ENCODE measurements at regions not wholly inside any gene's neighbourhood (a gene's known extent, or its start where the extent isn't known, plus 50 kb on each side); places are given as distances from the start of the nearest gene placed in this dataset.
"Not testable (repeated sequence)": the region's sequence is repeated elsewhere in the genome, so short reads cannot be mapped to it uniquely, and the experiment has no call there.

- no peak for DNase-seq (ENCODE audit: low read depth in 3 of 3)
These were observed 208.7 kb downstream of the LMX1A start for GRCh38 chr1:165147799-165148198.

GRCh38 chr1:165144757-165145397 is 211.6 kb downstream of the LMX1A start:
- DNase-seq (ENCODE audit: low read depth in 3 of 3), result peak in 1 of 3 experiments; percentile 27

GRCh38 chr1:165143437-165144065 is 213.0 kb downstream of the LMX1A start:
- DNase-seq (ENCODE audit: low read depth in 3 of 3), result peak in 1 of 3 experiments; percentile 12

DNA sequence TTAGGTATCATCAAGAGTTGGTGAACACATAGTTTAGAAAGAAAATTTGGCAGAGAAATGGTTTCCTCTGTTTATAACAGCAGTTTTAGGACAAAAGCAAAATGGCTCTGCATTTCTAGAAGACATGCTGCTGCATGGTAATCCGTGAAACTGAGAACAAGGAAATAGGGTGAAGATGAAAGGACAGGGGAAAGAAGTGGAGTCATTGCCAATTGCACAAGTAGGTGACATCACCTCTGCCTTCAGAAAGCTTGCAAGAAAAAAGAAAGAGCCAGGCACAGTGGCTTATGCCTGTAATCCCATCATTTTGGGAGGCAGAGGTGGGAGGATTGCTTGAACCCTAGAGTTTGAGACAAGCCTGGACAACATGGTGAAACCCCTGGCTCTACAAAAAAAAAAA is 217.6 kb downstream of the LMX1A start:
- DNase-seq (ENCODE audit: low read depth in 3 of 3), result no peak

DNA sequence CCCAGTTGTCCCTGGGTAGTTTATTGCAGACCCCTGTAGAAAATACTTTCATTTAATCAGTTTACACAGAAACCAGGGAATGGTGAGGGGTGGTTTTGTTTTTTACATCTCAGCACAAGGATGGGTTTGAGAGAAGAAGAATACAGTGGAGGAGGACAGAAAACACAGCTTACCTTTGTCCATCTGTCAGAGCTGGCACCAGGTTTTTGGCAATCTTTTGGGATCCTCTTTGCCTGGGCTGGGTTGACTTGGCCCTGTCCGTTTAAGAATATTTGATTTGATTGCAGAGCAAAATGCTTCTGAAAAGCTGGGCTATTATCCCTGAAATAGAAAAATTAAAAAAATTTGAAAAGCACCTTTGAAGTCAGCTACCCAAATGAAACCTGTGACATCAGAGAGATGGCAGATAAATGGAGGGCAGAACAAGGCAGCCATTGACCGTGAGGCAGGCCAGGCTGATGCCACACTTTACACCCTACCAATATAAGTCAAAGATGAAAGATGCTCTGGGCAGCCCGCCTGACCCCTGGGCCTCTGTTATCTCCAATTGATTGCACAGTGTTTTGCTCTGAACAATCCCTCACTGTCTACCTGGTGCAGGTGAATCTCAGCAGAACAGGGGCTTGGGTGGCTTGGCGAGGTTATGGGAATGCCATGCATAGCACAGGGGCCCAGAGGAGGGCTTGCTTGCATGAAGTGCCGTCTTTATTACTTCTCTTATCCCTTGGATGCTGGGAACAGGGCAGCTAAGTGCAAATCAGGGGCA is 218.8 kb downstream of the LMX1A start:
- no peak for DNase-seq (ENCODE audit: low read depth in 3 of 3)

DNA sequence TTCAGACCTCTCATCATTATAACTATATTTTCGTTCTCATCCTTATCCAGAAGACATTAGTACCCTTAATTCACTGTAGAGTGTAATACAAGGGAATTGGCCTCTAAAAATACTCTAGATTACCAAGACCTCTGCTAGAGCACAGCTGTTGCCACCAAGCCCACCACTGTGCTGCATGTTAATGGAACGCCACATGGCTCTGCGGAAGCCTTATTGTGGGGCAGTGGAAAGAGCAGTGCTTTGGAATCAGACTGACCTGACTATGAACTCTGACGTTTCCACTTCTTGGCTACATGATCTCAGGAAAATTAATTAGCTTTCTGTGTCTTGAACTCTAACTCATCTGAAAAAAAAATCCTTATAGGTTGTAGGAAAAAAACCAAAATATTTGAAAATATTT is 222.1 kb downstream of the LMX1A start:
- DNase-seq (ENCODE audit: low read depth in 3 of 3), result no peak

DNA sequence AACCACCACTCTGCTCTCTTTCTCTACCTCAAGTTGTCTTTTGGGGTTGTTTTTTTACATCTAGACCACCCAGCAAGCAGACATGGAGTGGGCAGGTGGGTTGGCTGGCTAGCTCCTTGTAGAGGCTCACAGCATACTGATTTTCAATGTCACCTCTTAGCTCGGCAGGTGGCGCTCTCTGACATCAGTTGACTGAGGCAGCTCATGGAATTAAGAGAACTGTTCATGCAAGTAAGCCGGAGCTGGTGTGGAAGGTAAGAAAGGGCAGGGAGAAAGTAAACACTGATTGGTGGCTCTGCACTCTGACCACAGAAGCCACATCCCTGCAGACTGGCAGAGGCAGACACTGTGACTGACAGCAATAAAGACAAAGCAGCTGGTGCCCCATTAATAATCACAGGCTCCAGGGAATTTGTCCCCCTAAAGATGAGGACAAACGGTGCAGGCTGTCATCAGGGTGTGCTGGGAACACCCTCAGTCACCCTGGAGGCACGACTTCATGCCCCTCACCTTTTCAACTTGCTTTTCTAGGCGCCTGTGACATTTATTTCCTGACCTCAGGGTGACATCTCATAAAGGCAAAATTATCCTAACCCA is 226.8 kb downstream of the LMX1A start:
- peak in 1 of 3 experiments; percentile 25 for DNase-seq (ENCODE audit: low read depth in 3 of 3)

- no peak for DNase-seq (ENCODE audit: low read depth in 3 of 3)
These were observed 231.7 kb downstream of the LMX1A start for GRCh38 chr1:165124772-165125171.

- no peak for DNase-seq (ENCODE audit: low read depth in 3 of 3)
These were observed 237.4 kb downstream of the LMX1A start for GRCh38 chr1:165119086-165119485.

DNA sequence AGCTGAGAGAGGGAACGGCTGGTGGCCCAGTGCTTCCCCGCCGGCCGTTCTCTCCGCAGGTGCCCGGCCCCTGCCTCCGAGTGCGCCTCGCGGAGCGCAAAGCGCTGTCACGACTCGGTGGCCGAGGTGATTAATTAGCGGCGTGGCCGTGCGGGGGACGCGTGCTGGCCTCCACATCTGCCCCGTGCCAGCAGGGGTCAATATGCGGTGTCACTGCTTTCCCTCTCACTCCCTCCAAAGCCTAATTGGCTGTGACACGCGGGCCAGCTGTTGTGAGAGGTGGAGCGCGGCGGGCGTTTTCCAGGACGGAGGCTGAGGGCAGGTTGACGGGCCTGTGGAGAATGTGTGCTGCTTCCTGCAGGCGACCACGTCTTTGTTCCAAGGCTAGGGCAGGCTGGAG is 239.0 kb downstream of the LMX1A start:
- no peak for DNase-seq (ENCODE audit: low read depth in 3 of 3)

DNA sequence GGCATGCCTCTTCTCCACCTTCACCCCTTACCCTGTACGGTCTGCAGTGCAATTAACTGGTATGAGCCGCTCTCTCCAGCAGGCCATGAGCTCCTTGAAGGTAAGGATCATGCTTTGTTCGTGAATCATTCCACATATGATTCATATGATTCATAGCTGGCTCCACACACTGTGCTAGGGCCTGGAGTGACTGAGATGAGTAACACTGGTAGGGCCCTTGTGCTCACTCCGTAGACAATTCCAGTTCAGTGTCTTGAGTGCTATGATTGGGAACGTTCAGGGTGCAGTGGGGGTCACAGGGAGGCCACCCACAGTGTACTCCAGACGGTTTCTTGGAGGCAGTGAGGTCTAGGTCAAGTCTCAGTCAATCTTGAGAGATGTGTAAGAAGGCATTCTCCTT is 239.8 kb downstream of the LMX1A start:
- no peak for DNase-seq (ENCODE audit: low read depth in 3 of 3)

DNA sequence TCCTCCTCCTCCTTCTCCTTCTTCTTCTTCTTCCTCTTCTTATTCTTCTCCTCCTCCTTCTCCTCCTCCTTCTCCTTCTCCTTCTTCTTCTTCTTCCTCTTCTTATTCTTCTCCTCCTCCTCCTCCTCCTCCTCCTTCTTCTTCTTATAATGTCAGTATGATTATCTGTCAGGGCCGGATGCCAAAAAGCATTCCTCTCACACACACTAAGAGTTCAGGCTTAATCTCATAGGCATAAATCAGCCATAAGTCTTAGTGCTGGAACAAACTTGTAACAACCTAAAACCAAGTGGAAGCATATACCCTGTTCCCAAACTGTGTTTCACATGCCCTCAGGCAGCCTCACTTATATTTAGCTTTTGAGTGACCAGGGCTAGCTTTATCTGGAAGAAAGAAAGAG is 240.3 kb downstream of the LMX1A start:
- no peak for DNase-seq (ENCODE audit: low read depth in 3 of 3)

DNA sequence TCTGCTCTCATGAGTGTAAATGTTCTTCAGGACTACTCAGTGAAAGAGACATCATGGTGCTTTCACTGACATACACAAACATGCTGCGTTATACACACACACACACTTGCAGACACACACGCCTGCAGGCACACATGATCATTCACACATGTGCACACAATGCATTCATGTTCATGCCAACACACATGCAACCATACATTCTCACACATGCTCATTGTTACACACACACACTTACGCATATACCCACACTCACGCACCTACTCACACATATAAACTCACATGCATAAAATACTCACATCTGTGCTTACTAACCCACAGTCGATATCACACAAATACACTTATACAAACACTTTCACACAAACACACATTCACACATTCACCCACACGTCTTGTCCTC is 241.6 kb downstream of the LMX1A start:
- no peak for DNase-seq (ENCODE audit: low read depth in 3 of 3)

DNA sequence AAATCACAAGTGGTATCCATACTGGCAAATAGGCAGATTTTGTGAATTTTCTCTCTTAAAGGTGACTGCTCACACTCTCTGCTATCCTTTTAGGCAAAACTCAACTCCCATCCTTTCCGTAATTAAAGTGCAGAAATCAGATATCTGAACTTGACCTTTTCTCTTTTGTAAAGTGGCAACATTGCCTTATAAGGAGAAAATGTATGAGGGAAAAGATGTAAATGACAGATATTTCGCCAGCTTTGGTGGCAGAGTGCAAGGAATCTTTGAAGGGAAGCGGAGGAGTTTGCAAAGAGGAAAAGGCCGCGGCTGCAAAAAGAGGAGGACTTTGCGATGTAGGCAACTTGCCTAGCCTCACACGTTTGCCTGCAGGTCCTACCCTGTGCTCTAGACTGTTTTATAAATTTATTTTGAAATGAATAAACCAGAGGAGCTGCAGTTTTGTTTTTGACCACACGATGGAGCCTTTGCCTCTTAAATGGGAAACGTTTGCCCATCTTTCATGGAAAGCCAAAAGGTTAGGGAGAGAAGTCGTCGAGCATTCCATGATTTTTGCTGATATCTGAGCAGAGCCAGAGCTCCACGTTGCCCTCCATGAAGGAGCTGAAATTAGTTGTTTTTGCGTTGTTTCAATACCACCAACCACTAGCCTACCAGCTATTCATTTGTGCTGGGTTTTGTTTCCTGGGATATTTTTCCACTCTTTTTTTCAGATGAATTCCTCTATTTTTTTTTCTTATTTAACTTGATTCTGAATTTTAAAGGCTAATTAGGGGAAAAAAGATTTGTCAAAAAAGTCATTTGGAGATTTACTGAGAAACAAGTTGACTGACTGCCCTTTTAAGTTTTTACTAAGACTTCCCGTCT is 242.3 kb downstream of the LMX1A start:
- no peak for DNase-seq (ENCODE audit: low read depth in 3 of 3)

GRCh38 chr1:165112260-165112659 is 244.3 kb downstream of the LMX1A start:
- no peak for DNase-seq (ENCODE audit: low read depth in 3 of 3)

DNA sequence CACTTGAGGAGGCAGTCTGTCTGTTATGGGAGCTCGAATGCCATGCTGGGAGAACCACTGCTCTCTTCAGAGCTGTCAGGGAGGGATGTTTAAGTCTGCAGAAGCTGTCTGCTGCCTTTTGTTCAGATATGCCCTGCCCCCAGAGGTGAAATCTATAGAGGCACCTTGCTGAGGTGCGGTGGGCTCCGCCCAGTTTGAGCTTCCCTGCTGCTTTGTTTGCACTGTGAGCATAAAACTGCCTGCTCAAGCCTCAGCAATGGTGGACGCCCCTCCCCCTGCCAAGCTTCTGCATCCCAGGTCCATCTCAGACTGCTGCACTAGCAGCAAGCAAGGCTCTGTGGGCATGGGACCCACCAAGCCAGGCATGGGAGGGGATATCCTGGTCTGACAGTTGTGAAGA is 247.5 kb downstream of the LMX1A start:
- DNase-seq (ENCODE audit: low read depth in 3 of 3), result no peak

- not testable (repeated sequence) for DNase-seq (ENCODE audit: low read depth in 3 of 3)
These were observed 263.9 kb downstream of the LMX1A start for GRCh38 chr1:165092542-165093162.

GRCh38 chr1:165080253-165080896 is 276.1 kb downstream of the LMX1A start:
- DNase-seq (ENCODE audit: low read depth in 3 of 3), result no peak

DNA sequence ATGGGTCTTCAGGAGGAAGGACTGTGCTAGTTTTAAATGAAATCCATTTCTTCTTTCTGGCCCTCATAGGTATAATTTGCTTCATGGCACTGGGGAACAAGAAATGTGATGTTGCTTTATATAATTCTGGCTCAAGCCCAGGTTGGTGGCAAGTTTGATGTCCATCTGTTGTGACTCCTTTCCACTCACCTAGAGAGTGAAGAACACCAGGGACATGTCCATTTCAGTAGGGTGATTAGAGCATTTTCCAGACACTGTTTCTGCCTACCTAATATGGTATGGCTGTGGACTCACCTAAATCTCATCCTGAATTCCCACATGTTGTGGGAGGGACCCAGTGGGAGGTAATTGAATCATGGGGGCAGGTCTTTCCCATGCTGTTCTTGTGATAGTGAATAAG is 278.1 kb downstream of the LMX1A start:
- DNase-seq (ENCODE audit: low read depth in 3 of 3), result no peak

GRCh38 chr1:165075725-165076370 is 280.7 kb downstream of the LMX1A start:
- no peak for DNase-seq (ENCODE audit: low read depth in 3 of 3)

Data from stimulated activated CD4-positive, alpha-beta T cell treated with anti-CD3 and anti-CD28 coated beads, TNF-alpha, amount 100 ng/mL, for 24 hours (primary cell).